HepG2 (cell line): ENCODE measurements at regions not wholly inside any gene's neighbourhood (a gene's known extent, or its start where the extent isn't known, plus 50 kb on each side); places are given as distances from the start of the nearest gene placed in this dataset.
A peak's percentile ranks its signal among the peaks of the same experiment; 100 is the strongest.

Experiments
- CHCHD3 ChIP-seq: sonication (generic); formaldehyde crosslinking; IDR thresholded peaks from 2 replicates; pipeline ENCODE4 v1.8.0; 2022; ENCODE audit warnings: mild to moderate bottlenecking, missing genetic modification reagents, moderate library complexity
- FOXO1 ChIP-seq: sonication (generic); formaldehyde crosslinking; IDR thresholded peaks from 2 replicates; pipeline ENCODE4 v1.4.0; 2020; ENCODE audit warnings: missing genetic modification reagents
- GTF2F1 ChIP-seq: fragments of 150-350 bp; IDR thresholded peaks from 2 replicates; pipeline ENCODE4 v1.6.1; 2014; ENCODE audit warnings: low read length
- IRF2 ChIP-seq: IDR thresholded peaks from 2 replicates; pipeline ENCODE4 v1.6.1; 2018; ENCODE audit warnings: missing genetic modification reagents, missing compliant biosample characterization
- NCOA2 ChIP-seq: sonication (generic); formaldehyde crosslinking; IDR thresholded peaks from 2 replicates; pipeline ENCODE4 v1.8.0; 2022; ENCODE audit warnings: inconsistent platforms
- NFATC3 ChIP-seq: sonication (generic); formaldehyde crosslinking; IDR thresholded peaks from 2 replicates; pipeline ENCODE4 v1.5.1; 2020; ENCODE audit warnings: mild to moderate bottlenecking, missing genetic modification reagents
- NR2C2 ChIP-seq: sonication (generic); formaldehyde crosslinking; IDR thresholded peaks from 2 replicates; pipeline ENCODE4 v1.4.0; 2020; ENCODE audit warnings: missing genetic modification reagents, mild to moderate bottlenecking, moderate library complexity, borderline replicate concordance
- ONECUT2 ChIP-seq: sonication (generic); formaldehyde crosslinking; IDR thresholded peaks from 2 replicates; pipeline ENCODE4 v1.4.0; 2020; ENCODE audit warnings: missing genetic modification reagents
- PHF21A ChIP-seq: sonication (generic); formaldehyde crosslinking; IDR thresholded peaks from 2 replicates; pipeline ENCODE4 v1.5.0; 2020; ENCODE audit warnings: mild to moderate bottlenecking, missing genetic modification reagents
- RBM39 ChIP-seq: fragments of 200-400 bp; formaldehyde crosslinking; IDR thresholded peaks from one replicate; pipeline ENCODE4 v1.6.1; 2018; ENCODE audit warnings: antibody characterized with exemption, mild to moderate bottlenecking, low read depth, low read length; ENCODE audit not compliant: poor library complexity, severe bottlenecking
- TERF1 ChIP-seq: sonication (generic); formaldehyde crosslinking; IDR thresholded peaks from 2 replicates; pipeline ENCODE4 v1.8.0; 2022; ENCODE audit warnings: mild to moderate bottlenecking, missing genetic modification reagents, moderate library complexity
- TRIM24 ChIP-seq: sonication (generic); formaldehyde crosslinking; IDR thresholded peaks from 2 replicates; pipeline ENCODE4 v1.8.0; 2022; ENCODE audit warnings: mild to moderate bottlenecking, missing genetic modification reagents
- ZBTB42 ChIP-seq: sonication (generic); formaldehyde crosslinking; IDR thresholded peaks from 2 replicates; pipeline ENCODE4 v1.5.0; 2020; ENCODE audit warnings: mild to moderate bottlenecking, missing genetic modification reagents
- ZFP41 ChIP-seq: sonication (generic); formaldehyde crosslinking; IDR thresholded peaks from 2 replicates; pipeline ENCODE4 v1.4.0; 2020; ENCODE audit warnings: mild to moderate bottlenecking, missing genetic modification reagents, borderline replicate concordance
- ZMYM2 ChIP-seq: sonication (generic); formaldehyde crosslinking; IDR thresholded peaks from 2 replicates; pipeline ENCODE4 v1.8.0; 2022; ENCODE audit warnings: mild to moderate bottlenecking, missing genetic modification reagents
- ZNF30 ChIP-seq: sonication (generic); formaldehyde crosslinking; IDR thresholded peaks from 2 replicates; pipeline ENCODE4 v1.5.0; 2020; ENCODE audit warnings: mild to moderate bottlenecking, missing genetic modification reagents
- ZNF558 ChIP-seq: sonication (generic); formaldehyde crosslinking; IDR thresholded peaks from 2 replicates; pipeline ENCODE4 v1.9.0; 2022; ENCODE audit warnings: mild to moderate bottlenecking, missing genetic modification reagents, borderline replicate concordance
- ZNF737 ChIP-seq: sonication (generic); formaldehyde crosslinking; IDR thresholded peaks from 2 replicates; pipeline ENCODE4 v1.5.0; 2020; ENCODE audit warnings: missing genetic modification reagents, mild to moderate bottlenecking, borderline replicate concordance
- ZNF773 ChIP-seq: sonication (generic); formaldehyde crosslinking; IDR thresholded peaks from 2 replicates; pipeline ENCODE4 v1.4.0; 2020; ENCODE audit warnings: missing genetic modification reagents, borderline replicate concordance
- ZSCAN21 ChIP-seq: sonication (generic); formaldehyde crosslinking; IDR thresholded peaks from 2 replicates; pipeline ENCODE4 v1.8.0; 2022; ENCODE audit warnings: mild to moderate bottlenecking, missing genetic modification reagents, moderate library complexity, borderline replicate concordance
- TF ChIP-seq, protein P1 (sequence below): sonication (generic); formaldehyde crosslinking; IDR thresholded peaks from 2 replicates; pipeline ENCODE4 v1.5.1; 2020; ENCODE audit warnings: mild to moderate bottlenecking, missing genetic modification reagents, borderline replicate concordance
- TF ChIP-seq, protein P2 (sequence below): sonication (generic); formaldehyde crosslinking; IDR thresholded peaks from 2 replicates; pipeline ENCODE4 v1.5.0; 2020; ENCODE audit warnings: mild to moderate bottlenecking, missing genetic modification reagents, moderate library complexity
- TF ChIP-seq, protein P3 (sequence below): sonication (generic); formaldehyde crosslinking; IDR thresholded peaks from 2 replicates; pipeline ENCODE4 v1.4.0; 2020; ENCODE audit warnings: mild to moderate bottlenecking, missing genetic modification reagents

DNA sequence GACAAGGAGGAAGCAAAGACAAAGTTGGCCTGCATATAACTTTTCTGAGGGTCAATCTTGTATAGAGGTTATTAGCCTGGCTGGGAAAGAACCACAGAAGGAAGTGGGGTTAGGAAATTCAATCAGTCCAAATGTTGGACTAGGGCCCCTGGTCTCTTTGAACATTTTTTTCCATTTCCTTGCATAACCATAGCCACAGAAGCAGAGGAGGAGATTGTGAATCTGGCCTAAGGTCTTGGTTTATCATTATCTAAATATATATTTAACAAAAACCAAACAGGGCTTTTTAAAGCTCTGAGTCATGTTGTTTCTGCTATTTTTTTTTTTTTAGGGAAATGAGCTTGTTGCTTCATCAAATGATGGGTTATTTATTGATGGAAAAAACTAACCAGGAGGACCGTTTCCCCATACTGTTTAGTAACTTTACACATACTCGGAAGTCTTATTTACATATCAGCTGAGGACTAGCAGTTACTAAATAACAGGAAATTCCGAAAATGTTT is 97.7 kb upstream of the ACSL4 start (continued):
- TF ChIP-seq ZNF737 (CRISPR knock-in tag), result no peak
- TF ChIP-seq ZNF773 (CRISPR knock-in tag), result no peak
- no peak for TF ChIP-seq ZSCAN21
- TF ChIP-seq NCOA2 (CRISPR knock-in tag), result peak; percentile 94
- TF ChIP-seq NR2C2, result 0 out of 2 replicates have a peak, but pooled peaks have one; percentile 29
- TF ChIP-seq, protein P1, sequence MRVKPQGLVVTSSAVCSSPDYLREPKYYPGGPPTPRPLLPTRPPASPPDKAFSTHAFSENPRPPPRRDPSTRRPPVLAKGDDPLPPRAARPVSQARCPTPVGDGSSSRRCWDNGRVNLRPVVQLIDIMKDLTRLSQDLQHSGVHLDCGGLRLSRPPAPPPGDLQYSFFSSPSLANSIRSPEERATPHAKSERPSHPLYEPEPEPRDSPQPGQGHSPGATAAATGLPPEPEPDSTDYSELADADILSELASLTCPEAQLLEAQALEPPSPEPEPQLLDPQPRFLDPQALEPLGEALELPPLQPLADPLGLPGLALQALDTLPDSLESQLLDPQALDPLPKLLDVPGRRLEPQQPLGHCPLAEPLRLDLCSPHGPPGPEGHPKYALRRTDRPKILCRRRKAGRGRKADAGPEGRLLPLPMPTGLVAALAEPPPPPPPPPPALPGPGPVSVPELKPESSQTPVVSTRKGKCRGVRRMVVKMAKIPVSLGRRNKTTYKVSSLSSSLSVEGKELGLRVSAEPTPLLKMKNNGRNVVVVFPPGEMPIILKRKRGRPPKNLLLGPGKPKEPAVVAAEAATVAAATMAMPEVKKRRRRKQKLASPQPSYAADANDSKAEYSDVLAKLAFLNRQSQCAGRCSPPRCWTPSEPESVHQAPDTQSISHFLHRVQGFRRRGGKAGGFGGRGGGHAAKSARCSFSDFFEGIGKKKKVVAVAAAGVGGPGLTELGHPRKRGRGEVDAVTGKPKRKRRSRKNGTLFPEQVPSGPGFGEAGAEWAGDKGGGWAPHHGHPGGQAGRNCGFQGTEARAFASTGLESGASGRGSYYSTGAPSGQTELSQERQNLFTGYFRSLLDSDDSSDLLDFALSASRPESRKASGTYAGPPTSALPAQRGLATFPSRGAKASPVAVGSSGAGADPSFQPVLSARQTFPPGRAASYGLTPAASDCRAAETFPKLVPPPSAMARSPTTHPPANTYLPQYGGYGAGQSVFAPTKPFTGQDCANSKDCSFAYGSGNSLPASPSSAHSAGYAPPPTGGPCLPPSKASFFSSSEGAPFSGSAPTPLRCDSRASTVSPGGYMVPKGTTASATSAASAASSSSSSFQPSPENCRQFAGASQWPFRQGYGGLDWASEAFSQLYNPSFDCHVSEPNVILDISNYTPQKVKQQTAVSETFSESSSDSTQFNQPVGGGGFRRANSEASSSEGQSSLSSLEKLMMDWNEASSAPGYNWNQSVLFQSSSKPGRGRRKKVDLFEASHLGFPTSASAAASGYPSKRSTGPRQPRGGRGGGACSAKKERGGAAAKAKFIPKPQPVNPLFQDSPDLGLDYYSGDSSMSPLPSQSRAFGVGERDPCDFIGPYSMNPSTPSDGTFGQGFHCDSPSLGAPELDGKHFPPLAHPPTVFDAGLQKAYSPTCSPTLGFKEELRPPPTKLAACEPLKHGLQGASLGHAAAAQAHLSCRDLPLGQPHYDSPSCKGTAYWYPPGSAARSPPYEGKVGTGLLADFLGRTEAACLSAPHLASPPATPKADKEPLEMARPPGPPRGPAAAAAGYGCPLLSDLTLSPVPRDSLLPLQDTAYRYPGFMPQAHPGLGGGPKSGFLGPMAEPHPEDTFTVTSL (CRISPR knock-in tag), result peak; percentile 51; the same call in 1 of the 2 replicates
- TF ChIP-seq FOXO1, result peak; percentile 32; the same call in 1 of the 2 replicates
- no peak for TF ChIP-seq RBM39
- TF ChIP-seq, protein P2, sequence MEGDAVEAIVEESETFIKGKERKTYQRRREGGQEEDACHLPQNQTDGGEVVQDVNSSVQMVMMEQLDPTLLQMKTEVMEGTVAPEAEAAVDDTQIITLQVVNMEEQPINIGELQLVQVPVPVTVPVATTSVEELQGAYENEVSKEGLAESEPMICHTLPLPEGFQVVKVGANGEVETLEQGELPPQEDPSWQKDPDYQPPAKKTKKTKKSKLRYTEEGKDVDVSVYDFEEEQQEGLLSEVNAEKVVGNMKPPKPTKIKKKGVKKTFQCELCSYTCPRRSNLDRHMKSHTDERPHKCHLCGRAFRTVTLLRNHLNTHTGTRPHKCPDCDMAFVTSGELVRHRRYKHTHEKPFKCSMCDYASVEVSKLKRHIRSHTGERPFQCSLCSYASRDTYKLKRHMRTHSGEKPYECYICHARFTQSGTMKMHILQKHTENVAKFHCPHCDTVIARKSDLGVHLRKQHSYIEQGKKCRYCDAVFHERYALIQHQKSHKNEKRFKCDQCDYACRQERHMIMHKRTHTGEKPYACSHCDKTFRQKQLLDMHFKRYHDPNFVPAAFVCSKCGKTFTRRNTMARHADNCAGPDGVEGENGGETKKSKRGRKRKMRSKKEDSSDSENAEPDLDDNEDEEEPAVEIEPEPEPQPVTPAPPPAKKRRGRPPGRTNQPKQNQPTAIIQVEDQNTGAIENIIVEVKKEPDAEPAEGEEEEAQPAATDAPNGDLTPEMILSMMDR (CRISPR knock-in tag), result no peak
- no peak for TF ChIP-seq NFATC3 (CRISPR knock-in tag)
- TF ChIP-seq PHF21A (CRISPR knock-in tag), result peak; percentile 67
- TF ChIP-seq TRIM24, result no peak
- TF ChIP-seq ZMYM2, result no peak
- TF ChIP-seq ZNF30 (CRISPR knock-in tag), result no peak
- no peak for TF ChIP-seq IRF2 (CRISPR knock-in tag)
- no peak for TF ChIP-seq TERF1 (CRISPR knock-in tag)
- no peak for TF ChIP-seq ZBTB42 (CRISPR knock-in tag)
- no peak for TF ChIP-seq ZNF558 (CRISPR knock-in tag)
- TF ChIP-seq CHCHD3 (CRISPR knock-in tag), result no peak
- TF ChIP-seq GTF2F1, result no peak
- TF ChIP-seq ONECUT2, result no peak
- TF ChIP-seq, protein P3, sequence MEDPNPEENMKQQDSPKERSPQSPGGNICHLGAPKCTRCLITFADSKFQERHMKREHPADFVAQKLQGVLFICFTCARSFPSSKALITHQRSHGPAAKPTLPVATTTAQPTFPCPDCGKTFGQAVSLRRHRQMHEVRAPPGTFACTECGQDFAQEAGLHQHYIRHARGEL (CRISPR knock-in tag), result no peak
- TF ChIP-seq ZFP41 (CRISPR knock-in tag), result no peak
